GM03348 (cell line): ENCODE measurements at regions not wholly inside any gene's neighbourhood (a gene's known extent, or its start where the extent isn't known, plus 50 kb on each side); places are given as distances from the start of the nearest gene placed in this dataset.
"Not testable (repeated sequence)": the region's sequence is repeated elsewhere in the genome, so short reads cannot be mapped to it uniquely, and the experiment has no call there.

Experiments
- DNase-seq: peaks from one replicate; pipeline ENCODE4 v3.0.0; 2012; ENCODE audit warnings: low spot score

GRCh38 chr2:187783446-187783845, 229.2 kb upstream of the TFPI start:
- DNase-seq, result no peak

GRCh38 chr2:187784138-187784537, 229.9 kb upstream of the TFPI start:
- DNase-seq, result not testable (repeated sequence)

- DNase-seq, result no peak
Observed at GRCh38 chr2:187799601-187800000, 245.4 kb upstream of the TFPI start.

- no peak for DNase-seq
Observed at GRCh38 chr2:187803816-187804215, 249.6 kb upstream of the TFPI start.

- DNase-seq, result no peak
Observed at GRCh38 chr2:187815113-187815512, 260.9 kb upstream of the TFPI start.

GRCh38 chr2:187819624-187820023, 265.4 kb upstream of the TFPI start:
- no peak for DNase-seq

- DNase-seq, result no peak
Observed at GRCh38 chr2:187825108-187825507, 270.9 kb upstream of the TFPI start.

- DNase-seq, result no peak
Observed at GRCh38 chr2:187826023-187826422, 271.8 kb upstream of the TFPI start.

GRCh38 chr2:187834787-187835186, 280.6 kb upstream of the TFPI start:
- DNase-seq, result no peak

- no peak for DNase-seq
Observed at GRCh38 chr2:187838690-187839089, 284.5 kb upstream of the TFPI start.

GRCh38 chr2:187842315-187842714, 288.1 kb upstream of the TFPI start:
- DNase-seq, result no peak

GRCh38 chr2:187842978-187843847, 289.0 kb upstream of the TFPI start:
- DNase-seq, result peak; percentile 56

- DNase-seq, result no peak
Observed at GRCh38 chr2:187847245-187848208, 293.3 kb upstream of the TFPI start.

- no peak for DNase-seq
Observed at GRCh38 chr2:187851955-187852561, 297.8 kb upstream of the TFPI start.

GRCh38 chr2:187853381-187853791, 299.2 kb upstream of the TFPI start:
- no peak for DNase-seq

GRCh38 chr2:187854801-187855200, 300.6 kb upstream of the TFPI start:
- DNase-seq, result no peak

- no peak for DNase-seq
Observed at GRCh38 chr2:187855689-187856088, 301.5 kb upstream of the TFPI start.

- DNase-seq, result no peak
Observed at GRCh38 chr2:187857826-187858225, 303.6 kb upstream of the TFPI start.

- DNase-seq, result no peak
Observed at GRCh38 chr2:187862715-187863114, 308.5 kb upstream of the TFPI start.

- DNase-seq, result no peak
Observed at GRCh38 chr2:187865025-187865424, 310.8 kb upstream of the TFPI start.

- no peak for DNase-seq
Observed at GRCh38 chr2:187867165-187867564, 312.9 kb upstream of the TFPI start.

GRCh38 chr2:187869195-187869594, 315.0 kb upstream of the TFPI start:
- DNase-seq, result no peak
